ENCODE measurements at regions not wholly inside any gene's neighbourhood (a gene's known extent, or its start where the extent isn't known, plus 50 kb on each side); places are given as distances from the start of the nearest gene placed in this dataset.
A peak's percentile ranks its signal among the peaks of the same experiment; 100 is the strongest.

GRCh38 chr11:114782650-114783310, 104.5 kb downstream of the NXPE2 start:
- no peaks in the 10 kb centered on the region for H3K9me3 ChIP-seq (ENCODE audit: control insufficient read depth in 3 of 3, low read length in 3 of 3)

GRCh38 chr11:114783805-114784204, 105.5 kb downstream of the NXPE2 start:
- Histone ChIP-seq H3K4me3 (ENCODE audit: low read length in 3 of 3) (no peak overlapping the region), H3K27ac (ENCODE audit: low read depth, low read length) (no peak overlapping the region), H3K36me3 (ENCODE audit: control insufficient read depth in 3 of 3, insufficient read depth in 3 of 3, low read length in 3 of 3) (no peaks in the 10 kb centered on the region), H3K9me3 (ENCODE audit: control insufficient read depth in 3 of 3, low read length in 3 of 3) (no peaks in the 10 kb centered on the region), H3K27me3 (ENCODE audit: control insufficient read depth in 3 of 3, insufficient read depth in 3 of 3, low read length in 3 of 3) (no peaks in the 10 kb centered on the region), H3K9ac (ENCODE audit: low read depth in 1 of 3, low read length in 3 of 3) (no peak overlapping the region), H3K4me1 (ENCODE audit: control insufficient read depth in 3 of 3, insufficient read depth in 3 of 3, low read length in 3 of 3) (peaks cover 0 to 6% (median 0%) of the 10 kb centered on the region in 3 donors)

More at GRCh38 chr11:114782650-114783310, 104.5 kb downstream of the NXPE2 start:
- peaks cover 0 to 6% (median 0%) of the 10 kb centered on the region in 3 donors for H3K4me1 ChIP-seq (ENCODE audit: control insufficient read depth in 3 of 3, insufficient read depth in 3 of 3, low read length in 3 of 3)
- H3K9ac ChIP-seq (ENCODE audit: low read depth in 1 of 3, low read length in 3 of 3): no peak overlapping the region
- H3K4me3 ChIP-seq (ENCODE audit: low read length in 3 of 3): no peak overlapping the region
- no peak overlapping the region for H3K27ac ChIP-seq (ENCODE audit: low read depth, low read length)
- H3K27me3 ChIP-seq (ENCODE audit: control insufficient read depth in 3 of 3, insufficient read depth in 3 of 3, low read length in 3 of 3): no peaks in the 10 kb centered on the region
- no peaks in the 10 kb centered on the region for H3K36me3 ChIP-seq (ENCODE audit: control insufficient read depth in 3 of 3, insufficient read depth in 3 of 3, low read length in 3 of 3)

DNA sequence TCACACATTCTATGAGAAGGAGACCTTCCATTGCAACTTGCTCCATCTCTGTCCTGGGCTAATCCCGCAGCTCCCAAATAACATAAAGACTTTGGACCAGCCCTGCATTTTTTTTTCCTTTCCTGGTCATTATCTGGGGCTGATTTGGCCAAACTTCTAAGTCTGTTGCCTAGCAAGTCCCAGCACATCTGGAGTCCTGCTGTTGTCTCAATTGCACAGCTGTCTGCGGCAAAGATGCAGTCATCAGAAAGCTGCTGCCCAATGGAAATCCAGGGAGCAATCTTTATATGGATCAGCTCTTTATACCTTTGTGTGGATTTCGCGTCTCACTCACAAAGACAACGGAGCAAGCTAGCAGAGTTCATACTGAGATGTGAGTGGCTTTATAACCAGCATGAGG, 105.9 kb downstream of the NXPE2 start:
- Histone ChIP-seq H3K4me1 (ENCODE audit: control insufficient read depth in 3 of 3, insufficient read depth in 3 of 3, low read length in 3 of 3) (peaks cover 0 to 6% (median 0%) of the 10 kb centered on the region in 3 donors), H3K9me3 (ENCODE audit: control insufficient read depth in 3 of 3, low read length in 3 of 3) (no peaks in the 10 kb centered on the region), H3K27me3 (ENCODE audit: control insufficient read depth in 3 of 3, insufficient read depth in 3 of 3, low read length in 3 of 3) (no peaks in the 10 kb centered on the region), H3K27ac (ENCODE audit: low read depth, low read length) (no peak overlapping the region), H3K36me3 (ENCODE audit: control insufficient read depth in 3 of 3, insufficient read depth in 3 of 3, low read length in 3 of 3) (no peaks in the 10 kb centered on the region), H3K9ac (ENCODE audit: low read depth in 1 of 3, low read length in 3 of 3) (no peak overlapping the region), H3K4me3 (ENCODE audit: low read length in 3 of 3) (no peak overlapping the region)

- no peaks in the 10 kb centered on the region for H3K27me3 ChIP-seq (ENCODE audit: control insufficient read depth in 3 of 3, insufficient read depth in 3 of 3, low read length in 3 of 3)
- H3K4me3 ChIP-seq (ENCODE audit: low read length in 3 of 3): no peak overlapping the region
- H3K9ac ChIP-seq (ENCODE audit: low read depth in 1 of 3, low read length in 3 of 3): no peak overlapping the region
- no peaks in the 10 kb centered on the region for H3K36me3 ChIP-seq (ENCODE audit: control insufficient read depth in 3 of 3, insufficient read depth in 3 of 3, low read length in 3 of 3)
- no peak overlapping the region for H3K27ac ChIP-seq (ENCODE audit: low read depth, low read length)
- H3K9me3 ChIP-seq (ENCODE audit: control insufficient read depth in 3 of 3, low read length in 3 of 3): no peaks in the 10 kb centered on the region
- H3K4me1 ChIP-seq (ENCODE audit: control insufficient read depth in 3 of 3, insufficient read depth in 3 of 3, low read length in 3 of 3): peaks cover 0 to 6% (median 0%) of the 10 kb centered on the region in 3 donors
Measured at GRCh38 chr11:114784891-114785290, 106.6 kb downstream of the NXPE2 start.

DNA sequence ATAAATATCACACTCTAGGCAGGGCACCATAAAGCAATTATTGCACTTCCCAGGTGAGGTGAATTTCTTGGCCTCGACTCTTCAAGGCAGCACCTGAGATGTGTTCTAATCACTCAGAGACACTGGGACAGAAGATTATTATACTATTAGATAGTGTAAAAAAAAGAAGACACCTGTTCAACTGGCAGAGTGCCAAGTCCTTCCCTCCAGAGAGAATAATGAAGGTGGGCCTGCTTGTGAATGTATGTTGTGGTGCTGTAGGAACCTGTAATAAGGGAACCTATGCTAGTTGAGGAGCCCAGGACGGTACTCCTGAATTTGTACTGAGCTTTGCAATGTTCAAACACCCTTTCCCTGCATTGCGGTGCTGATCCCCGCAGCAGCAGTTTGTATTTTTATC, 107.5 kb downstream of the NXPE2 start:
- Histone ChIP-seq H3K36me3 (ENCODE audit: control insufficient read depth in 3 of 3, insufficient read depth in 3 of 3, low read length in 3 of 3) (no peaks in the 10 kb centered on the region), H3K4me3 (ENCODE audit: low read length in 3 of 3) (no peak overlapping the region), H3K4me1 (ENCODE audit: control insufficient read depth in 3 of 3, insufficient read depth in 3 of 3, low read length in 3 of 3) (peaks cover 0 to 6% (median 0%) of the 10 kb centered on the region in 3 donors), H3K27ac (ENCODE audit: low read depth, low read length) (no peak overlapping the region), H3K27me3 (ENCODE audit: control insufficient read depth in 3 of 3, insufficient read depth in 3 of 3, low read length in 3 of 3) (no peaks in the 10 kb centered on the region), H3K9ac (ENCODE audit: low read depth in 1 of 3, low read length in 3 of 3) (no peak overlapping the region), H3K9me3 (ENCODE audit: control insufficient read depth in 3 of 3, low read length in 3 of 3) (no peaks in the 10 kb centered on the region)

- Histone ChIP-seq H3K27me3 (ENCODE audit: control insufficient read depth in 3 of 3, insufficient read depth in 3 of 3, low read length in 3 of 3) (no peaks in the 10 kb centered on the region), H3K27ac (ENCODE audit: low read depth, low read length) (no peak overlapping the region), H3K9ac (ENCODE audit: low read depth in 1 of 3, low read length in 3 of 3) (no peak overlapping the region), H3K9me3 (ENCODE audit: control insufficient read depth in 3 of 3, low read length in 3 of 3) (no peaks in the 10 kb centered on the region), H3K4me3 (ENCODE audit: low read length in 3 of 3) (no peak overlapping the region), H3K36me3 (ENCODE audit: control insufficient read depth in 3 of 3, insufficient read depth in 3 of 3, low read length in 3 of 3) (no peaks in the 10 kb centered on the region), H3K4me1 (ENCODE audit: control insufficient read depth in 3 of 3, insufficient read depth in 3 of 3, low read length in 3 of 3) (peaks cover 0 to 6% (median 0%) of the 10 kb centered on the region in 3 donors)
Measured at GRCh38 chr11:114787126-114787525, 108.8 kb downstream of the NXPE2 start.

- Histone ChIP-seq H3K36me3 (ENCODE audit: control insufficient read depth in 3 of 3, insufficient read depth in 3 of 3, low read length in 3 of 3) (no peaks in the 10 kb centered on the region), H3K27ac (ENCODE audit: low read depth, low read length) (no peak overlapping the region), H3K9me3 (ENCODE audit: control insufficient read depth in 3 of 3, low read length in 3 of 3) (no peaks in the 10 kb centered on the region), H3K27me3 (ENCODE audit: control insufficient read depth in 3 of 3, insufficient read depth in 3 of 3, low read length in 3 of 3) (no peaks in the 10 kb centered on the region), H3K4me3 (ENCODE audit: low read length in 3 of 3) (no peak overlapping the region), H3K9ac (ENCODE audit: low read depth in 1 of 3, low read length in 3 of 3) (no peak overlapping the region), H3K4me1 (ENCODE audit: control insufficient read depth in 3 of 3, insufficient read depth in 3 of 3, low read length in 3 of 3) (peaks cover 11 to 26% (median 14%) of the 10 kb centered on the region in 3 donors)
Measured at GRCh38 chr11:114790910-114791309, 112.6 kb downstream of the NXPE2 start.

DNA sequence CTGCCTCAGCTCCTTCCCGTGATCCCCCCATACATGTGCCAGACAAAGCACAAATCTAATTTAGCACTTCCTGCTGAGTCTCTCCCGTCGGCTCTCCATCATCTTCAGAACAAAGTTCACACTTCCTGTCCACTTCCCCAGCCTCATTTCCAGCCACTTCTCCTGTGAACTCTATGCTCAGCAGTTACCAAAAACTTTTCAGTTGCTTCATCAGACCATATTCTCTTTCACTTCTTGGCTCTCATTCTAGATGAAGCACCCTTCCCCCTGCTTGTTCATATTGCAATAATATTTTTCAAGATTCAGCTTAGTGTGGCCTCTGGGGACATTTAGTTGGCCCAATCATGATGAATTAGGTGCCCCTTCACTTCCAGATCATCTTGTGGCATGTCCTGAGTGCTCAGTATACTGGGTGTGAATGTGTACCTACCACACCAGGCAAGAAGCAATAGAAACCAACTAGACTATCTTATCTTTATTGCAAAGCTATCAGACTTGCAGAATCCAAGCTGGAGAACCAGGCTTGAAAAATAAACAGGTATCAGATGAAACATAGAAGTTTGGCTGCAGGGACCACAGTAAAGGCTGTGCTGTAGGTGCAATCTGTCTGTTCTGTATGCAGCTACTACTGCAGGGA, 115.8 kb downstream of the NXPE2 start:
- H3K27ac ChIP-seq (ENCODE audit: low read depth, low read length): peak overlapping the region; percentile 90
- peaks cover 14 to 48% (median 30%) of the 10 kb centered on the region in 3 donors for H3K4me1 ChIP-seq (ENCODE audit: control insufficient read depth in 3 of 3, insufficient read depth in 3 of 3, low read length in 3 of 3)
- no peak overlapping the region for H3K9ac ChIP-seq (ENCODE audit: low read depth in 1 of 3, low read length in 3 of 3)
- H3K4me3 ChIP-seq (ENCODE audit: low read length in 3 of 3): no peak overlapping the region
- no peaks in the 10 kb centered on the region for H3K9me3 ChIP-seq (ENCODE audit: control insufficient read depth in 3 of 3, low read length in 3 of 3)
- no peaks in the 10 kb centered on the region for H3K27me3 ChIP-seq (ENCODE audit: control insufficient read depth in 3 of 3, insufficient read depth in 3 of 3, low read length in 3 of 3)
- H3K36me3 ChIP-seq (ENCODE audit: control insufficient read depth in 3 of 3, insufficient read depth in 3 of 3, low read length in 3 of 3): no peaks in the 10 kb centered on the region

DNA sequence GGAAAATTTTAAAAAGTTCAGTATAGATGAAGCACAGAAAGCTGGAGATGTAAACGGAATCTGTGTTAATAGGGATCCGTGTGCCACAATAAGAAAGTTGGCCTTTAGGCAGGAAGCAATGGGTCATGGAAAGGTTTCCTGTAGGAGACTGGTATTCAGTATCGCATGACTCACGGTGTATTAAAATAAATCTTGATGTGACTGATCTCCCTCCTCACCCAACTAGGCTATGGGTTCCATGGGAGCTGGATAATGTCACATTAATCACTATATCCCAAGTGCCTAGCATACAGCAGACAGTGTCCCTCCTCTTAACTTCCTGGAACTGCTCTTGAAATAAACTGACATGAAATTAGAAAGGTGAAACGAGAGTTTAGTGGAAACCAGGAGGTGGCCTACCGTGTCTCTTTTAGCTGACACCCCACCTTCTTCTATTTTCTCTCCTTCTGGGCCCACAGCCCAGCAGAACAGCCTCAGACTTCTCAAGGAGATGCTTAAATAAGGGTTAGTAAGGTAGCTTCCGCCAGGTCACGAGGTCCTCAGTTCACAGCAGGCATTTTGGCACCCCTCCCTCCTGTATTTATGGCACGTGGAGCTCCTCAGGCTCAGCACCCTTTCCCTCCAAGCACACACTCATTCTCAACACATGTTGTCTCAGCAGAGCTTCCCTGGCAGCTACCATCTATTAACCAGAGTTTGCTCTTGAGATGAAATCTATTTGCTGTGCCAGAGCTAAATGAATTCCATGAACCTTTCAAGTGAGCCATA, 118.8 kb downstream of the NXPE2 start:
- peak overlapping the region; percentile 90 for H3K27ac ChIP-seq (ENCODE audit: low read depth, low read length)
- H3K9me3 ChIP-seq (ENCODE audit: control insufficient read depth in 3 of 3, low read length in 3 of 3): no peaks in the 10 kb centered on the region
- peaks cover 14 to 48% (median 30%) of the 10 kb centered on the region in 3 donors for H3K4me1 ChIP-seq (ENCODE audit: control insufficient read depth in 3 of 3, insufficient read depth in 3 of 3, low read length in 3 of 3)
- H3K27me3 ChIP-seq (ENCODE audit: control insufficient read depth in 3 of 3, insufficient read depth in 3 of 3, low read length in 3 of 3): no peaks in the 10 kb centered on the region
- peak overlapping the region; percentile 13 to 50 (median 26) for H3K9ac ChIP-seq (ENCODE audit: low read depth in 1 of 3, low read length in 3 of 3)
- peak overlapping the region; percentile 9 to 22 (median 19) for H3K4me3 ChIP-seq (ENCODE audit: low read length in 3 of 3)
- H3K36me3 ChIP-seq (ENCODE audit: control insufficient read depth in 3 of 3, insufficient read depth in 3 of 3, low read length in 3 of 3): no peaks in the 10 kb centered on the region

GRCh38 chr11:114799476-114799875, 121.1 kb downstream of the NXPE2 start:
- Histone ChIP-seq H3K27me3 (ENCODE audit: control insufficient read depth in 3 of 3, insufficient read depth in 3 of 3, low read length in 3 of 3) (no peaks in the 10 kb centered on the region), H3K27ac (ENCODE audit: low read depth, low read length) (no peak overlapping the region), H3K4me1 (ENCODE audit: control insufficient read depth in 3 of 3, insufficient read depth in 3 of 3, low read length in 3 of 3) (peaks cover 8 to 36% (median 23%) of the 10 kb centered on the region in 3 donors), H3K36me3 (ENCODE audit: control insufficient read depth in 3 of 3, insufficient read depth in 3 of 3, low read length in 3 of 3) (no peaks in the 10 kb centered on the region), H3K9me3 (ENCODE audit: control insufficient read depth in 3 of 3, low read length in 3 of 3) (no peaks in the 10 kb centered on the region), H3K9ac (ENCODE audit: low read depth in 1 of 3, low read length in 3 of 3) (no peak overlapping the region), H3K4me3 (ENCODE audit: low read length in 3 of 3) (no peak overlapping the region)
